ENCODE measurements at regions not wholly inside any gene's neighbourhood (a gene's known extent, or its start where the extent isn't known, plus 50 kb on each side); places are given as distances from the start of the nearest gene placed in this dataset.

DNA sequence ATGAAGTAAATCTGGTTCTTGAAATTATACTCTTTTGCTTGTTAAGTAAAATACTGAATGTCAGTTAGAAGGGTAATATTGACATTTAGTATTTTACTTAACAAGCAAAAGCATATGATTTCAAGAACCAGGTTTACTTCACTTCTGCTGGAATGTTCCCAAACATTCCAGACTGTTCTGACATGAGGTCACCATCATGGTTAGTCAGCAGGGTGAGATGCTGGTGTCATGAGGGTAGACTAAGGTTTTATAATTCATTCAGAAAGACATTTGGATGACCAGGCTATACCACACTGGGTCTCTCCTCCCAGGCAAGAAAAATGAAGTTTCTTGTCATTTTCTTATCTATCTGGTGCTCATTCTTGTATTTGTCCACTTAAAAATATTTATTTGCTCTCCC lies 414.4 kb upstream of the MMS22L start:
- H3K36me3 ChIP-seq, result no peaks in the 10 kb centered on the region
- H3K9me3 ChIP-seq, result no peaks in the 10 kb centered on the region
- H3K4me3 ChIP-seq, result no peak overlapping the region
- intact Hi-C loops (cut with DNase I), result no loop called here
- H3K27ac ChIP-seq, result no peak overlapping the region
- H3K4me1 ChIP-seq, result no peaks in the 10 kb centered on the region
- DNase-seq, result no peak
- H3K27me3 ChIP-seq, result no peaks in the 10 kb centered on the region
- TF ChIP-seq, protein P1, sequence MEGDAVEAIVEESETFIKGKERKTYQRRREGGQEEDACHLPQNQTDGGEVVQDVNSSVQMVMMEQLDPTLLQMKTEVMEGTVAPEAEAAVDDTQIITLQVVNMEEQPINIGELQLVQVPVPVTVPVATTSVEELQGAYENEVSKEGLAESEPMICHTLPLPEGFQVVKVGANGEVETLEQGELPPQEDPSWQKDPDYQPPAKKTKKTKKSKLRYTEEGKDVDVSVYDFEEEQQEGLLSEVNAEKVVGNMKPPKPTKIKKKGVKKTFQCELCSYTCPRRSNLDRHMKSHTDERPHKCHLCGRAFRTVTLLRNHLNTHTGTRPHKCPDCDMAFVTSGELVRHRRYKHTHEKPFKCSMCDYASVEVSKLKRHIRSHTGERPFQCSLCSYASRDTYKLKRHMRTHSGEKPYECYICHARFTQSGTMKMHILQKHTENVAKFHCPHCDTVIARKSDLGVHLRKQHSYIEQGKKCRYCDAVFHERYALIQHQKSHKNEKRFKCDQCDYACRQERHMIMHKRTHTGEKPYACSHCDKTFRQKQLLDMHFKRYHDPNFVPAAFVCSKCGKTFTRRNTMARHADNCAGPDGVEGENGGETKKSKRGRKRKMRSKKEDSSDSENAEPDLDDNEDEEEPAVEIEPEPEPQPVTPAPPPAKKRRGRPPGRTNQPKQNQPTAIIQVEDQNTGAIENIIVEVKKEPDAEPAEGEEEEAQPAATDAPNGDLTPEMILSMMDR (IDR thresholded peaks at IDR 0.05), result no peak
- no peak for TF ChIP-seq POLR2A (IDR thresholded peaks at IDR 0.05)
- no peak for ATAC-seq

DNA sequence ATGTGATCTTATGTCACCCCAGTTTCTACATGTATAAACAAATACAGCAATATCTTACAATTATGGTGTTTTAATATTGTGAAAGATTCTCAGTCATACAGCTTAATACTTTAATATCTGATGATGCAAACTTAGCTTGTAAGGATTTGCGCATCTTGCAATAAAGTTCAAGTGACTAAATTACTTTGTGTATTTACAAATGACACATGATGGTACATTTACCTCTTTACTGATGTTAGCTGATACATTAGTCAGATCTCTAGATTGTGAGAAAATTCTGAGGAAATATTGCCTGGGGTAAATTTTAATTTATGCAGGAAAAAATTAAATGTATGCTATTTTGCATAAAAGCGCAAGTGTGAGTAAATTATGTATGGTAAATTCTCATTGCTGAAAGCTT lies 418.8 kb upstream of the MMS22L start:
- no peaks in the 10 kb centered on the region for H3K27me3 ChIP-seq
- H3K9me3 ChIP-seq, result no peaks in the 10 kb centered on the region
- no peak overlapping the region for H3K4me3 ChIP-seq
- no peak overlapping the region for H3K27ac ChIP-seq
- H3K36me3 ChIP-seq, result no peaks in the 10 kb centered on the region
- intact Hi-C loops (cut with DNase I), result no loop called here
- 94 to 98% (median 97%) methylated on average over 2 of the region's 2 CpGs for WGBS, 4 donors
- no peak for TF ChIP-seq POLR2A (IDR thresholded peaks at IDR 0.05)
- DNase-seq (no peak), ATAC-seq (no peak)
- no peaks in the 10 kb centered on the region for H3K4me1 ChIP-seq

DNA sequence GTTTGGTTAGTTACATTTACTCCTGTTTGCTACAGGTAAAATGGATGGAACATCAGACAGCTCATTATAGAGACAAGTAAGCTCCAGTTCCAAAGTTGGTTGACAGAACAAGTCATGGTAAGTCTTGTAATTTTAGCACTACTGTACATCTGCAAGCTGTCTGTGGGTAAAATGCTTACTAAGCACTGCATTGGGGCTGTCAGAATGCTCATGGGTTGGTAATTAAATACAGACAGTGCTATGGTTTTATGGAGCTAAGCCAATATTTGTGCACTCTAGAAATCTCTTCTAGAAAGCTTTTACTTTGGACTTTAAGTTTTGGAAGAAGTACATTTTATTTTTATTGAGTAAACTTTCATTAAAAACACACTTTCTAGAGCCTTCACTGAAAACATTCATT lies 419.2 kb upstream of the MMS22L start:
- Histone ChIP-seq H3K36me3 (no peaks in the 10 kb centered on the region), H3K27ac (no peak overlapping the region), H3K4me1 (no peaks in the 10 kb centered on the region), H3K27me3 (no peaks in the 10 kb centered on the region), H3K9me3 (no peaks in the 10 kb centered on the region), H3K4me3 (no peak overlapping the region)
- DNase-seq (no peak), ATAC-seq (no peak)
- no peak for TF ChIP-seq POLR2A (IDR thresholded peaks at IDR 0.05)
- TF ChIP-seq, protein P1 (IDR thresholded peaks at IDR 0.05), result no peak
- intact Hi-C loops (cut with DNase I), result no loop called here

DNA sequence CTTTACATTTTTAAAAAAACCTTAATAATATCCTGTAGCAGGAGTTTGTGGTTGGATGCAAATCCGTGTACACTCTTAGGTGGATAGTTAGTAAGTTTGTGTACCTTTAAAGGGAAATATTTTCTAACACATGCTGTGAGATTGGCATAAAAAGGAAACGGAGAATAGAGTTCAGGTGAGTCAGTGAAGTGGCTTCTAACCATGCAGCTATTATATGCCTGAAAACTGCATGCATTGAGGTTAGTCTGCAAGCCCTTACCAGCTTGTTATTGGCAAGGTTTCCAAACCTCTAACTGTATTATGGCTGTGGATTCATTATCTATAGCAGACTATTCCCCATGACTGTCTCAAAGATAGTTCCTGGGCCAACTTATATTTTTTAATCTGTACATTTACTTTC lies 420.6 kb upstream of the MMS22L start:
- intact Hi-C loops (cut with DNase I), result no loop called here
- 60 to 64% (median 61%) methylated on average over 2 of the region's 2 CpGs for WGBS, 4 donors

DNA sequence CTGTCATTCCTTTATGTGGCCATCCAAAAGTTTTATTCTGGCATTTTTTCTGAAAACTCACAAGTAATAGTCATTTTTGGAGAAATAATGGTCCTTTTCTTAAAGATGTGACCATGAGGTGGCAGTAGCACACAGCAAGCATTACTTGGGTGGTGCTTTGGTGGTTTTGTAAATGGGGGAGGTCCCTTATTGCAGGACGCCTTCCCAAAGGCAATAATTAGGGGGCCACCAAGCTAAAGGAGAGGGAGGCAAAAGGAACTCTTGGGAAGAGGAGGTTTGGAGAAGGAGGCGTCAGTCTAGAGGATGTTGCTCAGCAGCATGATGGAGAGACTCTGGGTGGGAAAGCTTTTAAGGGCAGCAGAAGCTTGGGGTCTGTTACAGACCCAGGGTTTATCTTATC lies 422.6 kb upstream of the MMS22L start:
- 36 to 42% (median 37%) methylated on average over 2 of the region's 2 CpGs for WGBS, 4 donors
- ATAC-seq (no peak), DNase-seq (no peak)
- H3K9me3 ChIP-seq, result no peaks in the 10 kb centered on the region
- no peak overlapping the region for H3K4me3 ChIP-seq
- intact Hi-C loops (cut with DNase I), result no loop called here
- H3K36me3 ChIP-seq, result no peaks in the 10 kb centered on the region
- H3K27ac ChIP-seq, result no peak overlapping the region
- no peaks in the 10 kb centered on the region for H3K4me1 ChIP-seq
- TF ChIP-seq, protein P1 (IDR thresholded peaks at IDR 0.05), result peak in 6 of 12 donors; percentile 13 to 29 (median 22)
- no peak for TF ChIP-seq POLR2A (IDR thresholded peaks at IDR 0.05)
- H3K27me3 ChIP-seq, result no peaks in the 10 kb centered on the region

More for the DNA sequence above, 420.6 kb upstream of the MMS22L start:
- no peak for ATAC-seq
- H3K4me3 ChIP-seq, result no peak overlapping the region
- no peaks in the 10 kb centered on the region for H3K4me1 ChIP-seq
- no peaks in the 10 kb centered on the region for H3K27me3 ChIP-seq
- H3K27ac ChIP-seq, result no peak overlapping the region
- no peaks in the 10 kb centered on the region for H3K36me3 ChIP-seq
- H3K9me3 ChIP-seq, result no peaks in the 10 kb centered on the region
- no peak for DNase-seq
- no peak for TF ChIP-seq POLR2A (IDR thresholded peaks at IDR 0.05)
- TF ChIP-seq, protein P1 (IDR thresholded peaks at IDR 0.05), result no peak
